B cell (primary cell): ENCODE measurements at regions not wholly inside any gene's neighbourhood (a gene's known extent, or its start where the extent isn't known, plus 50 kb on each side); places are given as distances from the start of the nearest gene placed in this dataset.

Experiments
- ATAC-seq: fragments of 200-7000 bp; cut with Tn5 transposase; one replicate; pipeline ENCODE4 v1.10.0; 2021; ENCODE audit warnings: low read depth, mild to moderate bottlenecking, moderate number of reproducible peaks, moderate library complexity
- CTCF ChIA-PET: fragments of 350-600 bp; sonication (Branson Sonifier 250); formaldehyde crosslinking; loops from one replicate; lab custom pipeline; 2021; ENCODE audit warnings: antibody characterized with exemption, inconsistent platforms; lab: Charles Lee
- POLR2A ChIA-PET: fragments of 350-600 bp; sonication (Branson Sonifier 250); formaldehyde crosslinking; loops from one replicate; lab custom pipeline; 2021; ENCODE audit warnings: antibody characterized with exemption; lab: Charles Lee
- DNase-seq: peaks from one replicate; pipeline ENCODE4 v3.0.0; 2013
- H2AFZ ChIP-seq: 2 replicates; pipeline ENCODE4 v1.6.1; 2012; ENCODE audit warnings: mild to moderate bottlenecking, low read depth, low read length; ENCODE audit not compliant: insufficient read depth, poor library complexity, severe bottlenecking
- H3K27ac ChIP-seq, 2 donors: 1 replicate in 1 of 2; 2 replicates in 1 of 2; pipeline ENCODE4 v1.5.1; 2012 to 2013; ENCODE audit warnings: low read length in 2 of 2, mild to moderate bottlenecking in 2 of 2, moderate library complexity in 1 of 2
- H3K27me3 ChIP-seq, 4 experiments: fragments of 200-600 bp in 1 of 4; sonication (generic) in 1 of 4; replicated peaks in 1 of 4; 1 replicate in 2 of 4; 2 replicates in 2 of 4; pipeline versions ENCODE4 v1.6.1 to v1.7.0; 2013 to 2016; ENCODE audit warnings: low read length in 3 of 4, mild to moderate bottlenecking in 2 of 4, mixed read lengths in 1 of 4, moderate library complexity in 1 of 4; ENCODE audit not compliant: insufficient read depth in 4 of 4, control insufficient read depth in 3 of 4; ENCODE audit errors: control extremely low read depth in 1 of 4
- H3K36me3 ChIP-seq, 2 experiments: replicated peaks in 1 of 2; 1 replicate in 1 of 2; 2 replicates in 1 of 2; pipeline versions ENCODE4 v1.6.1 to v1.7.1; 2013; ENCODE audit warnings: low read length in 1 of 2; ENCODE audit not compliant: insufficient read depth in 2 of 2, control insufficient read depth in 1 of 2; ENCODE audit errors: control extremely low read depth in 1 of 2, extremely low read depth in 1 of 2
- H3K4me1 ChIP-seq, 2 donors: fragments of 200-600 bp in 1 of 2; sonication (generic) in 1 of 2; 1 replicate in 1 of 2; 2 replicates in 1 of 2; pipeline versions ENCODE4 v1.5.1 to v1.6.1; 2013 to 2017; ENCODE audit warnings: low read length in 2 of 2; ENCODE audit not compliant: control insufficient read depth in 2 of 2, insufficient read depth in 2 of 2
- H3K4me2 ChIP-seq: replicated peaks from 2 replicates; pipeline ENCODE3; 2012; ENCODE audit warnings: mild to moderate bottlenecking, low read depth, low read length; ENCODE audit not compliant: poor library complexity, severe bottlenecking
- H3K4me3 ChIP-seq, 5 experiments: fragments of 200-600 bp in 1 of 5; sonication (generic) in 1 of 5; 1 replicate in 3 of 5; 2 replicates in 2 of 5; pipeline versions ENCODE4 v1.5.1 to v1.7.0; 2011 to 2016; ENCODE audit warnings: low read length in 4 of 5, mild to moderate bottlenecking in 4 of 5, low read depth in 2 of 5, control low read depth in 1 of 5, moderate library complexity in 1 of 5; ENCODE audit not compliant: insufficient read depth in 1 of 5; ENCODE audit errors: control extremely low read depth in 1 of 5, extremely low read depth in 1 of 5
- H3K79me2 ChIP-seq: fragments of 200-600 bp; sonication (generic); one replicate; pipeline ENCODE4 v1.6.0; 2016; ENCODE audit warnings: low read length; ENCODE audit not compliant: control insufficient read depth, insufficient read depth
- H3K9ac ChIP-seq: fragments of 200-600 bp; sonication (generic); 2 replicates; pipeline ENCODE4 v1.6.1; 2017; ENCODE audit warnings: mild to moderate bottlenecking, low read length, moderate library complexity
- H3K9me3 ChIP-seq, 3 donors: one replicate each; pipeline versions ENCODE4 v1.6.1 to v1.7.1; 2013; ENCODE audit warnings: low read length in 2 of 3; ENCODE audit not compliant: control insufficient read depth in 2 of 3, insufficient read depth in 1 of 3; ENCODE audit errors: control extremely low read depth in 1 of 3
- H4K20me1 ChIP-seq: 2 replicates; pipeline ENCODE4 v1.6.0; 2012; ENCODE audit warnings: mild to moderate bottlenecking, low read length; ENCODE audit not compliant: insufficient read depth, control insufficient read depth, poor library complexity, severe bottlenecking
- H3K27ac Mint-ChIP-seq: one replicate; pipeline ENCODE4 v1.8.0; 2021; ENCODE audit warnings: mixed read lengths
- H3K27me3 Mint-ChIP-seq: one replicate; pipeline ENCODE4 v1.8.0; 2021; ENCODE audit warnings: mixed read lengths
- H3K4me1 Mint-ChIP-seq: one replicate; pipeline ENCODE4 v1.8.0; 2021; ENCODE audit warnings: mixed read lengths
- H3K4me3 Mint-ChIP-seq: one replicate; pipeline ENCODE4 v1.8.0; 2021; ENCODE audit warnings: mixed read lengths
- H3K9me3 Mint-ChIP-seq: one replicate; pipeline ENCODE4 v1.8.0; 2022; ENCODE audit warnings: mixed read lengths; ENCODE audit not compliant: insufficient read depth
- CTCF ChIP-seq: fragments of 200-600 bp; IDR thresholded peaks from one replicate; pipeline ENCODE4 v1.8.0; 2022; ENCODE audit warnings: antibody characterized with exemption, mild to moderate bottlenecking
- EZH2 ChIP-seq: IDR thresholded peaks from 2 replicates; pipeline ENCODE4 v1.6.1; 2012; ENCODE audit warnings: borderline replicate concordance, low read depth, mild to moderate bottlenecking, moderate library complexity, low read length; ENCODE audit not compliant: insufficient read depth, poor library complexity, severe bottlenecking
- WGBS: methylation state at CpG from one replicate; pipeline ENCODE4 v1.1.5; 2013; ENCODE audit warnings: missing lambda C conversion rate; ENCODE audit not compliant: insufficient coverage; 5-methylcytosine and 5-hydroxymethylcytosine counted together
- intact Hi-C: fragments of 100-400 bp; cut with micrococcal nuclease; formaldehyde crosslinking; loops from one replicate; pipeline ENCODE4 v1.10.0; 2022

GRCh38 chr9:129511285-129511900, 109.5 kb downstream of the C9orf50 start:
- ChIA-PET CTCF (no interaction called here), POLR2A (interaction anchor here (0.5 kb wide), 1 partner anchor 414 kb away, joined by 4 read pairs; no protein-coding TSS in a partner anchor)
- H4K20me1 ChIP-seq = no peaks in the 10 kb centered on the region
- WGBS = 90% methylated on average over 8 of the region's 9 CpGs
- Mint-ChIP-seq H3K4me1 (no peaks in the 10 kb centered on the region), H3K9me3 (peaks cover 11% of the 10 kb centered on the region), H3K4me3 (no peak overlapping the region), H3K27ac (no peak overlapping the region), H3K27me3 (peaks cover 8% of the 10 kb centered on the region)
- H3K27me3 ChIP-seq = peaks cover 0 to 6% (median 0%) of the 10 kb centered on the region in 4 experiments
- H3K4me2 ChIP-seq = no peak overlapping the region
- DNase-seq (no peak), ATAC-seq (no peak)
- peaks cover 0 to 31% (median 21%) of the 10 kb centered on the region in 3 donors for H3K9me3 ChIP-seq
- H3K27ac ChIP-seq = no peak overlapping the region
- TF ChIP-seq CTCF (no peak), EZH2 (no peak)
- no peak overlapping the region for H3K4me3 ChIP-seq
- no peaks in the 10 kb centered on the region for H3K79me2 ChIP-seq
- H3K36me3 ChIP-seq = no peaks in the 10 kb centered on the region
- H3K9ac ChIP-seq = no peak overlapping the region
- no peak overlapping the region for H2AFZ ChIP-seq
- intact Hi-C loops = no loop called here
- H3K4me1 ChIP-seq = no peaks in the 10 kb centered on the region

GRCh38 chr9:129509533-129509928, 111.4 kb downstream of the C9orf50 start:
- Mint-ChIP-seq H3K27me3 (peaks cover 8% of the 10 kb centered on the region), H3K27ac (no peak overlapping the region), H3K4me1 (peaks cover 2% of the 10 kb centered on the region), H3K9me3 (peaks cover 5% of the 10 kb centered on the region), H3K4me3 (no peak overlapping the region)
- H3K9ac ChIP-seq = no peak overlapping the region
- no peak overlapping the region for H2AFZ ChIP-seq
- H3K9me3 ChIP-seq = peaks cover 0 to 14% (median 13%) of the 10 kb centered on the region in 3 donors
- intact Hi-C loops = no loop called here
- TF ChIP-seq EZH2 (no peak), CTCF (no peak)
- no peak overlapping the region for H3K27ac ChIP-seq
- no peaks in the 10 kb centered on the region for H3K36me3 ChIP-seq
- DNase-seq (no peak), ATAC-seq (no peak)
- ChIA-PET POLR2A (no interaction called here), CTCF (interaction anchor here (1.0 kb wide), 1 partner anchor 378 kb away, joined by 3 read pairs; no protein-coding TSS in a partner anchor)
- no peak overlapping the region for H3K4me2 ChIP-seq
- no peaks in the 10 kb centered on the region for H4K20me1 ChIP-seq
- no peaks in the 10 kb centered on the region for H3K79me2 ChIP-seq
- H3K27me3 ChIP-seq = peaks cover 0 to 6% (median 0%) of the 10 kb centered on the region in 4 experiments
- no peaks in the 10 kb centered on the region for H3K4me1 ChIP-seq
- 75% methylated on average over 1 of the region's 4 CpGs for WGBS
- no peak overlapping the region for H3K4me3 ChIP-seq
